T-cell (primary cell): ENCODE measurements at regions not wholly inside any gene's neighbourhood (a gene's known extent, or its start where the extent isn't known, plus 50 kb on each side); places are given as distances from the start of the nearest gene placed in this dataset.

Source experiments
- ATAC-seq, 4 experiments: fragments of 200-7000 bp in 3 of 4; fragments of 150-1000 bp in 1 of 4; cut with Tn5 transposase; replicated peaks in 1 of 4; 1 replicate in 3 of 4; 2 replicates in 1 of 4; pipeline ENCODE4 v1.10.0; 2021; ENCODE audit warnings: moderate library complexity in 3 of 4, mild to moderate bottlenecking in 2 of 4, moderate number of reproducible peaks in 1 of 4
- CTCF ChIA-PET, 2 donors: fragments of 300-600 bp; sonication (Branson Sonifier 250); formaldehyde crosslinking; loops; one replicate each; lab custom pipeline; 2022; ENCODE audit warnings: antibody characterized with exemption in 2 of 2; lab: Charles Lee
- POLR2A ChIA-PET, 2 donors: fragments of 300-600 bp; sonication (Branson Sonifier 250); formaldehyde crosslinking; loops; one replicate each; lab custom pipeline; 2022; ENCODE audit warnings: antibody characterized with exemption in 2 of 2; lab: Charles Lee
- DNase-seq, 35 experiments: peaks; one replicate each; pipeline versions ENCODE4 v3.0.0 to v3.0.0-alpha.2; 2013 to 2023
- H3K27ac ChIP-seq: one replicate; pipeline ENCODE4 v1.5.1; 2013; ENCODE audit warnings: low read length
- H3K27me3 ChIP-seq, 2 experiments: replicated peaks in 1 of 2; 1 replicate in 1 of 2; 2 replicates in 1 of 2; pipeline versions ENCODE4 v1.6.1 to v1.7.0; 2013; ENCODE audit warnings: low read length in 1 of 2, mixed read lengths in 1 of 2; ENCODE audit not compliant: control insufficient read depth in 2 of 2, insufficient read depth in 2 of 2; ENCODE audit errors: extremely low read depth in 1 of 2
- H3K36me3 ChIP-seq, 2 donors: 1 replicate in 1 of 2; 2 replicates in 1 of 2; pipeline versions ENCODE4 v1.6.1 to v1.7.0; 2013; ENCODE audit warnings: low read length in 1 of 2; ENCODE audit not compliant: control insufficient read depth in 2 of 2, insufficient read depth in 1 of 2; ENCODE audit errors: extremely low read depth in 1 of 2
- H3K4me1 ChIP-seq, 2 experiments: 1 replicate in 1 of 2; 2 replicates in 1 of 2; pipeline versions ENCODE4 v1.6.1 to v1.7.0; 2013; ENCODE audit warnings: low read length in 2 of 2, mixed read lengths in 1 of 2; ENCODE audit not compliant: insufficient read depth in 2 of 2, control insufficient read depth in 1 of 2; ENCODE audit errors: extremely low read depth in 1 of 2
- H3K4me3 ChIP-seq, 2 donors: 1 replicate in 1 of 2; 2 replicates in 1 of 2; pipeline versions ENCODE4 v1.5.1 to v1.7.0; 2013; ENCODE audit warnings: mild to moderate bottlenecking in 2 of 2, low read length in 1 of 2, moderate library complexity in 1 of 2; ENCODE audit not compliant: control insufficient read depth in 1 of 2; ENCODE audit errors: extremely low read depth in 1 of 2
- H3K9me3 ChIP-seq: 2 replicates; pipeline ENCODE4 v1.7.0; 2013
- H3K27ac Mint-ChIP-seq, 2 donors: one replicate each; pipeline ENCODE4 v1.8.0; 2020 to 2021; ENCODE audit warnings: mild to moderate bottlenecking in 2 of 2, mixed read lengths in 2 of 2
- H3K27me3 Mint-ChIP-seq, 2 donors: one replicate each; pipeline ENCODE4 v1.8.0; 2021 to 2022; ENCODE audit warnings: mixed read lengths in 2 of 2
- H3K36me3 Mint-ChIP-seq: one replicate; pipeline ENCODE4 v1.8.0; 2021; ENCODE audit warnings: mixed read lengths
- H3K4me1 Mint-ChIP-seq, 3 donors: one replicate each; pipeline ENCODE4 v1.8.0; 2020 to 2022; ENCODE audit warnings: mixed read lengths in 3 of 3, mild to moderate bottlenecking in 1 of 3
- H3K4me3 Mint-ChIP-seq, 3 donors: one replicate each; pipeline ENCODE4 v1.8.0; 2020 to 2022; ENCODE audit warnings: mild to moderate bottlenecking in 3 of 3, mixed read lengths in 3 of 3, moderate library complexity in 3 of 3
- H3K9me3 Mint-ChIP-seq, 3 donors: one replicate each; pipeline ENCODE4 v1.8.0; 2020 to 2022; ENCODE audit warnings: mixed read lengths in 3 of 3
- WGBS: methylation state at CpG from one replicate; pipeline ENCODE4 v1.1.5; 2013; ENCODE audit warnings: missing lambda C conversion rate; ENCODE audit not compliant: insufficient coverage; 5-methylcytosine and 5-hydroxymethylcytosine counted together

DNA sequence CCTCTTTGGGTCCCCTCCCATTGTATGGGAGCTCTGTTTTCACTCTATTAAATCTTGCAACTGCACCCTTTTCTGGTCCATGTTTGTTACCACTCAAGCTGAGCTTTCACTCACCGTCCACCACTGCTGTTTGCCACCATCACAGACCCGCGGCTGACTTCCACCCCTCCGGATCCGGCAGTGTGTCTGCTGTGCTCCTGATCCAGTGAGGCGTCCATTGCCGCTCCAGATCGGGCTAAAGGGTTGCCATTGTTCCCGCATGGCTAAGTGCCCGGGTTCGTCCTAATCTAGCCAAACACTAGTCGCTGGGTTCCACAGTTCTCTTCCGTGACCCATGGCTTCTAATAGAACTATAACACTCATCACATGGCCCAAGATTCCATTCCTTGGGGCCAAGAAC is 157.2 kb downstream of the SEC16B start:
- no peak for ATAC-seq
- H3K4me3 ChIP-seq: no peak overlapping the region
- DNase-seq: no peak
- H3K4me3 Mint-ChIP-seq: no peak overlapping the region
- no peak overlapping the region for H3K27ac ChIP-seq
- H3K27me3 Mint-ChIP-seq: no peaks in the 10 kb centered on the region
- no peaks in the 10 kb centered on the region for H3K9me3 ChIP-seq
- peaks cover 10 to 27% (median 22%) of the 10 kb centered on the region in 3 donors for H3K9me3 Mint-ChIP-seq
- CTCF ChIA-PET: interaction anchor here in 1 of 2 donors (0.6 kb wide), 1 partner anchor 107 kb away, joined by 5 read pairs; no protein-coding TSS in a partner anchor
- no peaks in the 10 kb centered on the region for H3K36me3 ChIP-seq
- 91% methylated on average over 13 of the region's 13 CpGs for WGBS
- H3K4me1 ChIP-seq: no peaks in the 10 kb centered on the region
- POLR2A ChIA-PET: no interaction called here
- H3K36me3 Mint-ChIP-seq: no peaks in the 10 kb centered on the region
- no peak overlapping the region for H3K27ac Mint-ChIP-seq
- no peaks in the 10 kb centered on the region for H3K27me3 ChIP-seq
- no peaks in the 10 kb centered on the region for H3K4me1 Mint-ChIP-seq

GRCh38 chr1:177812144-177812543 is 157.7 kb downstream of the SEC16B start:
- Mint-ChIP-seq H3K4me3 (no peak overlapping the region), H3K27me3 (no peaks in the 10 kb centered on the region), H3K4me1 (no peaks in the 10 kb centered on the region), H3K36me3 (no peaks in the 10 kb centered on the region), H3K27ac (no peak overlapping the region), H3K9me3 (peaks cover 11 to 26% (median 22%) of the 10 kb centered on the region in 3 donors)
- Histone ChIP-seq H3K27me3 (no peaks in the 10 kb centered on the region), H3K36me3 (no peaks in the 10 kb centered on the region), H3K9me3 (no peaks in the 10 kb centered on the region), H3K4me1 (no peaks in the 10 kb centered on the region), H3K4me3 (no peak overlapping the region), H3K27ac (no peak overlapping the region)
- WGBS: 36% methylated on average over 2 of the region's 3 CpGs
- ATAC-seq (no peak), DNase-seq (no peak)
- CTCF ChIA-PET: interaction anchor here in 1 of 2 donors (0.6 kb wide), 1 partner anchor 107 kb away, joined by 5 read pairs; no protein-coding TSS in a partner anchor
- POLR2A ChIA-PET: no interaction called here

DNA sequence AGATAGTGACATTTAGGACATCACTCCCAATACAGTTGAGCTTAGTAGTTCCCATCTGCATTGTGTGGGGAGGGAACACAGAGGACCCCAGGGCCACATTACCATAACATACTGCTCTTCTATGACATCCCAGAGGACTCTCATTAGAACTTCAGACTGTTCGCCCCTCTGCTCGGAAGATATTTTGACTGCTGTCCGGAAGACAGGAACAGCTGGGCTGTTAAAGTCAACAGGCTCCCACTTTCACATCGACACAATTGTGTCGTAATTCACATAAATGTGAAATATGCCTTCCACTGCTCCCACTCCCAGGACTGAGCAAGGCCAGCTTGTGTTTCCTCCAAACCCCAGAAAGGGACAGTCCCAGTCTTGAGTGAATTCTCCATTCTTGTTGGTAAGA is 158.4 kb downstream of the SEC16B start:
- Histone ChIP-seq H3K27me3 (no peaks in the 10 kb centered on the region), H3K4me1 (no peaks in the 10 kb centered on the region), H3K27ac (no peak overlapping the region), H3K9me3 (no peaks in the 10 kb centered on the region), H3K4me3 (no peak overlapping the region), H3K36me3 (no peaks in the 10 kb centered on the region)
- H3K27me3 Mint-ChIP-seq: no peaks in the 10 kb centered on the region
- DNase-seq (no peak), ATAC-seq (no peak)
- H3K36me3 Mint-ChIP-seq: no peaks in the 10 kb centered on the region
- ChIA-PET CTCF (no interaction called here), POLR2A (no interaction called here)
- H3K4me1 Mint-ChIP-seq: no peaks in the 10 kb centered on the region
- no peak overlapping the region for H3K27ac Mint-ChIP-seq
- no peak overlapping the region for H3K4me3 Mint-ChIP-seq
- WGBS: 70% methylated on average over 3 of the region's 5 CpGs
- peaks cover 7 to 19% (median 17%) of the 10 kb centered on the region in 3 donors for H3K9me3 Mint-ChIP-seq

DNA sequence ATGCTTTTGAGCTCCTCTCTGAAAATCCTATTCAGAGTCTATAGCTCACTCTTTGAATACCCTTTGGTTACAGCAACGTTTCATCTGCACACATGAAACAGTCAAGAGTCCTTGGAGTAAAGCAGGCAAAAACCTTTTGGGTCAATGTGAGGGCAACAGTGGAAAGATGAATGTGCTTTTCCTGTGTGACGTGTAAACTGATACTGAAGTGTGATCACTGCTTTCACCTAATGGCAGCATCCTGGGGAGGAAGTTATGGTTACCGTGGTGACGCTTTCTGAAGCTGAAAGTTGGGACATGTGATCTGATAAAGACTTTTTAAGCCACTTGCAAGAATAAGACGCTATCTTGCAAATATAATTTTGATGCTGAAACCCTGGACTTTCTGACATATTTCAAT is 160.0 kb downstream of the SEC16B start:
- no peak overlapping the region for H3K27ac Mint-ChIP-seq
- ATAC-seq: no peak
- H3K4me3 Mint-ChIP-seq: no peak overlapping the region
- H3K9me3 ChIP-seq: no peaks in the 10 kb centered on the region
- H3K4me1 ChIP-seq: no peaks in the 10 kb centered on the region
- DNase-seq: no peak
- no peak overlapping the region for H3K4me3 ChIP-seq
- POLR2A ChIA-PET: no interaction called here
- WGBS: 43% methylated on average over 4 of the region's 5 CpGs
- no peaks in the 10 kb centered on the region for H3K36me3 Mint-ChIP-seq
- CTCF ChIA-PET: interaction anchor here in 1 of 2 donors (0.6 kb wide), 1 partner anchor 58 kb away, joined by 5 read pairs; no protein-coding TSS in a partner anchor
- H3K4me1 Mint-ChIP-seq: no peaks in the 10 kb centered on the region
- H3K9me3 Mint-ChIP-seq: peaks cover 9 to 16% (median 15%) of the 10 kb centered on the region in 3 donors
- no peaks in the 10 kb centered on the region for H3K27me3 ChIP-seq
- H3K27me3 Mint-ChIP-seq: no peaks in the 10 kb centered on the region
- H3K27ac ChIP-seq: no peak overlapping the region
- no peaks in the 10 kb centered on the region for H3K36me3 ChIP-seq

DNA sequence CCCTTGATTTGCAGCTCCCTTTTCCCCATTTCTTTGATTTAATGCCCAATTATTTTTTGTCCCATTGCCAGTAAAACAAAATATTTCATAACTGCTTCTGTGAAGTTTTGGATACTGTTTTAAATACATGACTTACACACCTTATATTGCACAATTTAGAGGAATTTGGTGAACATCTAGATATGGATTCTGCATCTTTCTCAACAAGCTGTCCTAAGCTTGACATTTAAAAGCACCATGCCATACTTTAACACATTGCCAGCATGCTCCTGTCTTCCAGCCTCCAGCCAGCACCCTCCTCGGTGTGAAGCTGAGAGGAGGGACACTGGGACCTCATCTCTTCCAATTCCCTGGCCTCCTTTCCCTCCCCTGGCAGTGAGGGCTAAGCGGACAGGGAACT is 167.6 kb downstream of the SEC16B start:
- no peaks in the 10 kb centered on the region for H3K36me3 ChIP-seq
- no peaks in the 10 kb centered on the region for H3K27me3 ChIP-seq
- H3K4me3 Mint-ChIP-seq: no peak overlapping the region
- DNase-seq (no peak), ATAC-seq (no peak)
- H3K27ac ChIP-seq: no peak overlapping the region
- H3K9me3 ChIP-seq: no peaks in the 10 kb centered on the region
- H3K27me3 Mint-ChIP-seq: no peaks in the 10 kb centered on the region
- H3K9me3 Mint-ChIP-seq: peaks cover 21 to 24% (median 21%) of the 10 kb centered on the region in 3 donors
- H3K4me1 Mint-ChIP-seq: no peaks in the 10 kb centered on the region
- ChIA-PET CTCF (no interaction called here), POLR2A (no interaction called here)
- H3K4me1 ChIP-seq: no peaks in the 10 kb centered on the region
- WGBS: no CpG with 5 or more reads among the region's 2 CpGs
- H3K4me3 ChIP-seq: no peak overlapping the region
- H3K36me3 Mint-ChIP-seq: no peaks in the 10 kb centered on the region
- H3K27ac Mint-ChIP-seq: no peak overlapping the region

GRCh38 chr1:177801790-177802189 is 168.1 kb downstream of the SEC16B start:
- Mint-ChIP-seq H3K36me3 (no peaks in the 10 kb centered on the region), H3K27ac (no peak overlapping the region), H3K4me3 (no peak overlapping the region), H3K4me1 (no peaks in the 10 kb centered on the region), H3K27me3 (no peaks in the 10 kb centered on the region), H3K9me3 (peaks cover 21 to 27% (median 21%) of the 10 kb centered on the region in 3 donors)
- Histone ChIP-seq H3K36me3 (no peaks in the 10 kb centered on the region), H3K9me3 (no peaks in the 10 kb centered on the region), H3K27ac (no peak overlapping the region), H3K27me3 (no peaks in the 10 kb centered on the region), H3K4me3 (no peak overlapping the region), H3K4me1 (no peaks in the 10 kb centered on the region)
- WGBS: 100% methylated on average over 2 of the region's 3 CpGs
- DNase-seq: no peak
- POLR2A ChIA-PET: no interaction called here
- CTCF ChIA-PET: no interaction called here
- no peak for ATAC-seq
